HCT116 (cell line): ENCODE measurements at regions not wholly inside any gene's neighbourhood (a gene's known extent, or its start where the extent isn't known, plus 50 kb on each side); places are given as distances from the start of the nearest gene placed in this dataset.

ENCODE experiments used
- ATAC-seq: fragments of 200-7000 bp; cut with Tn5 transposase; 2 replicates; pipeline ENCODE4 v1.9.1; 2020; ENCODE audit warnings: mild to moderate bottlenecking, moderate library complexity
- BruUV-seq: library from RNA; stranded (reverse); fragments of 400-500 nt; replicated peaks from 2 replicates; lab custom pipeline; 2021; lab: Mats Ljungman, UMichigan
- CTCF ChIA-PET: fragments of 300-600 bp; sonication (Branson Sonifier 250); formaldehyde crosslinking; loops from one replicate; lab custom pipeline; 2021; ENCODE audit warnings: antibody characterized with exemption; lab: Charles Lee
- POLR2A ChIA-PET: fragments of 300-600, 350-600 bp; sonication (Branson Sonifier 250); formaldehyde crosslinking; loops from one replicate; lab custom pipeline; 2021; ENCODE audit warnings: antibody characterized with exemption; lab: Charles Lee
- RAD21 ChIA-PET, 2 experiments: fragments of 300-600 bp; sonication (Branson Sonifier 250); formaldehyde crosslinking; loops; one replicate each; lab custom pipeline; 2023; ENCODE audit warnings: low total read pairs in 2 of 2; ENCODE audit not compliant: uncharacterized antibody in 2 of 2, unreplicated experiment in 2 of 2, low non-redundant PET in 1 of 2; lab: Charles Lee
- DNase-seq: peaks from one replicate; pipeline ENCODE4 v3.0.0-alpha.2; 2010; ENCODE audit warnings: low read depth, low spot score
- H2AFZ ChIP-seq: fragments of 200-600 bp; shearing (Covaris generic), sonication (generic); 2 replicates; pipeline ENCODE4 v1.6.1; 2017; ENCODE audit warnings: low read depth, mixed run types, mixed read lengths, antibody characterized with exemption, low read length; ENCODE audit not compliant: poor library complexity, severe bottlenecking
- H3K27ac ChIP-seq: 2 replicates; pipeline ENCODE4 v1.5.1; 2012; ENCODE audit warnings: low read depth, low read length
- H3K27me3 ChIP-seq: fragments of 200-600 bp; sonication (generic); 2 replicates; pipeline ENCODE4 v1.6.1; 2016; ENCODE audit warnings: mixed run types, low read length, mixed read lengths; ENCODE audit not compliant: insufficient read depth
- H3K36me3 ChIP-seq, 2 experiments: fragments of 200-500 bp in 1 of 2; fragments of 200-600 bp in 1 of 2; sonication (Bioruptor generic) in 1 of 2; sonication (generic) in 1 of 2; 2 replicates each; pipeline versions ENCODE4 v1.5.1 to v1.6.1; 2014 to 2016; ENCODE audit warnings: low read length in 2 of 2, inconsistent platforms in 1 of 2, mixed read lengths in 1 of 2, mixed run types in 1 of 2; ENCODE audit not compliant: insufficient read depth in 2 of 2, control insufficient read depth in 1 of 2
- H3K4me1 ChIP-seq, 2 experiments: fragments of 200-600 bp in 1 of 2; sonication (generic) in 1 of 2; 2 replicates each; pipeline versions ENCODE4 v1.5.1 to v1.6.1; 2012 to 2017; ENCODE audit warnings: low read length in 2 of 2, inconsistent platforms in 1 of 2, mild to moderate bottlenecking in 1 of 2, mixed read lengths in 1 of 2, mixed run types in 1 of 2, moderate library complexity in 1 of 2; ENCODE audit not compliant: insufficient read depth in 2 of 2, control insufficient read depth in 1 of 2
- H3K4me2 ChIP-seq: fragments of 200-600 bp; sonication (generic); 2 replicates; pipeline ENCODE4 v1.6.1; 2017; ENCODE audit warnings: mixed run types, low read length, mixed read lengths
- H3K4me3 ChIP-seq, 2 experiments: fragments of 200-600 bp in 1 of 2; sonication (generic) in 1 of 2; replicated peaks in 1 of 2; 2 replicates each; pipeline ENCODE4 v1.5.1; 2011 to 2016; ENCODE audit warnings: low read length in 2 of 2, control low read depth in 1 of 2, low read depth in 1 of 2, mild to moderate bottlenecking in 1 of 2, mixed read lengths in 1 of 2, mixed run types in 1 of 2
- H3K79me2 ChIP-seq: fragments of 200-600 bp; sonication (generic); 2 replicates; pipeline ENCODE4 v1.6.1; 2017; ENCODE audit warnings: mild to moderate bottlenecking, mixed run types, low read length, moderate library complexity, mixed read lengths; ENCODE audit not compliant: insufficient read depth
- H3K9ac ChIP-seq: fragments of 200-600 bp; sonication (generic); 2 replicates; pipeline ENCODE4 v1.6.1; 2016; ENCODE audit warnings: low read length, mixed read lengths
- H3K9me2 ChIP-seq: fragments of 200-600 bp; sonication (generic), shearing (Covaris generic); 2 replicates; pipeline ENCODE4 v1.6.1; 2017; ENCODE audit warnings: mixed run types, mild to moderate bottlenecking, moderate library complexity; ENCODE audit not compliant: insufficient read depth
- H3K9me3 ChIP-seq, 2 experiments: fragments of 200-500 bp in 1 of 2; fragments of 200-600 bp in 1 of 2; sonication (Bioruptor generic) in 1 of 2; sonication (generic) in 1 of 2; 2 replicates each; pipeline ENCODE4 v1.6.1; 2014 to 2017; ENCODE audit warnings: low read length in 2 of 2, mixed read lengths in 2 of 2, inconsistent platforms in 1 of 2, low read depth in 1 of 2, mild to moderate bottlenecking in 1 of 2, mixed run types in 1 of 2, moderate library complexity in 1 of 2; ENCODE audit not compliant: control insufficient read depth in 1 of 2, insufficient read depth in 1 of 2
- H4K20me1 ChIP-seq: fragments of 200-600 bp; sonication (generic), shearing (Covaris generic); 2 replicates; pipeline ENCODE4 v1.6.1; 2017; ENCODE audit warnings: mixed run types, mild to moderate bottlenecking, moderate library complexity; ENCODE audit not compliant: insufficient read depth
- EGR1 ChIP-seq: IDR thresholded peaks from 2 replicates; pipeline ENCODE4 v1.6.1; 2012; ENCODE audit warnings: low read depth
- ELF1 ChIP-seq: IDR thresholded peaks from 2 replicates; pipeline ENCODE4 v1.6.1; 2012; ENCODE audit warnings: low read depth, borderline replicate concordance
- EZH2 ChIP-seq: fragments of 200-600 bp; sonication (generic); IDR thresholded peaks from 2 replicates; pipeline ENCODE4 v1.6.1; 2017; ENCODE audit warnings: antibody characterized with exemption, mixed run types
- FOSL1 ChIP-seq: IDR thresholded peaks from 2 replicates; pipeline ENCODE4 v1.6.1; 2012; ENCODE audit warnings: low read depth
- POLR2A ChIP-seq: IDR thresholded peaks from 2 replicates; pipeline ENCODE4 v1.7.0; 2011; ENCODE audit warnings: borderline replicate concordance; ENCODE audit not compliant: insufficient read depth, insufficient read length; ENCODE audit errors: extremely low read depth
- POLR2AphosphoS5 ChIP-seq: IDR thresholded peaks from 2 replicates; pipeline ENCODE4 v1.6.1; 2011; ENCODE audit warnings: mild to moderate bottlenecking, low read depth, low read length, moderate library complexity
- SRF ChIP-seq: IDR thresholded peaks from 2 replicates; pipeline ENCODE4 v1.6.1; 2012; ENCODE audit warnings: low read depth
- ZFX ChIP-seq: fragments of 450-650 bp; IDR thresholded peaks from 2 replicates; pipeline ENCODE4 v1.6.1; 2017
- intact Hi-C: fragments of 100-400 bp; cut with micrococcal nuclease; formaldehyde crosslinking; loops from 2 replicates; pipeline ENCODE4 v1.10.0; 2022
- TF ChIP-seq, protein P1 (sequence below): IDR thresholded peaks from 2 replicates; pipeline ENCODE4 v1.6.1; 2012
- TF ChIP-seq, protein P2 (sequence below): IDR thresholded peaks from 2 replicates; pipeline ENCODE4 v1.6.1; 2012
- TF ChIP-seq, protein P3 (sequence below): IDR thresholded peaks from 2 replicates; pipeline ENCODE4 v1.6.1; 2011; ENCODE audit warnings: mild to moderate bottlenecking, low read length, moderate library complexity; ENCODE audit not compliant: insufficient replicate concordance; ENCODE audit errors: extremely low read depth

DNA sequence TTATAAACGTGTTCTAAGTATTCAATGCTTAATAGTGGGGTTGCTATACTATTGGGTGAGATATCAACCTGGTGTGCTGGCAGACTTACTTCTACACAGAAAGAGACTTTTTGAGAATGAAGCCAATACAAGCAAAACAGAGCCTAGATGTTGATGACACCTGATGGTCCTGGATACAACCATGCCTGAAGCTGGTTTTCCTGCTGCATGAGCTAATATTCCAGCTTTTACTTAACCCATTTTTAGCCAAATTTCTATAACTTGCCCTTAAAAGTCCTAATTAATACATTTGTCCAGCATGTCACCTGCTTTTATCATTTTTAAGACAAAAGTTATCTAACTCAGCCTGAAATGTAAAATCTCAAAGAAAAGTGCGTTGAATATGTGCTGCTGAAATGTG, 86.2 kb downstream of the PFDN4 start:
- TF ChIP-seq POLR2AphosphoS5: no peak
- no peak for TF ChIP-seq FOSL1
- no peak for TF ChIP-seq ZFX
- TF ChIP-seq POLR2A: no peak
- TF ChIP-seq ELF1: no peak
- TF ChIP-seq, protein P1, sequence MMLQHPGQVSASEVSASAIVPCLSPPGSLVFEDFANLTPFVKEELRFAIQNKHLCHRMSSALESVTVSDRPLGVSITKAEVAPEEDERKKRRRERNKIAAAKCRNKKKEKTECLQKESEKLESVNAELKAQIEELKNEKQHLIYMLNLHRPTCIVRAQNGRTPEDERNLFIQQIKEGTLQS: no peak
- TF ChIP-seq SRF: no peak
- TF ChIP-seq, protein P2, sequence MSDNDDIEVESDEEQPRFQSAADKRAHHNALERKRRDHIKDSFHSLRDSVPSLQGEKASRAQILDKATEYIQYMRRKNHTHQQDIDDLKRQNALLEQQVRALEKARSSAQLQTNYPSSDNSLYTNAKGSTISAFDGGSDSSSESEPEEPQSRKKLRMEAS: no peak
- TF ChIP-seq EGR1: no peak
- TF ChIP-seq, protein P3, sequence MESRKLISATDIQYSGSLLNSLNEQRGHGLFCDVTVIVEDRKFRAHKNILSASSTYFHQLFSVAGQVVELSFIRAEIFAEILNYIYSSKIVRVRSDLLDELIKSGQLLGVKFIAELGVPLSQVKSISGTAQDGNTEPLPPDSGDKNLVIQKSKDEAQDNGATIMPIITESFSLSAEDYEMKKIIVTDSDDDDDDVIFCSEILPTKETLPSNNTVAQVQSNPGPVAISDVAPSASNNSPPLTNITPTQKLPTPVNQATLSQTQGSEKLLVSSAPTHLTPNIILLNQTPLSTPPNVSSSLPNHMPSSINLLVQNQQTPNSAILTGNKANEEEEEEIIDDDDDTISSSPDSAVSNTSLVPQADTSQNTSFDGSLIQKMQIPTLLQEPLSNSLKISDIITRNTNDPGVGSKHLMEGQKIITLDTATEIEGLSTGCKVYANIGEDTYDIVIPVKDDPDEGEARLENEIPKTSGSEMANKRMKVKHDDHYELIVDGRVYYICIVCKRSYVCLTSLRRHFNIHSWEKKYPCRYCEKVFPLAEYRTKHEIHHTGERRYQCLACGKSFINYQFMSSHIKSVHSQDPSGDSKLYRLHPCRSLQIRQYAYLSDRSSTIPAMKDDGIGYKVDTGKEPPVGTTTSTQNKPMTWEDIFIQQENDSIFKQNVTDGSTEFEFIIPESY: no peak
- no peak for TF ChIP-seq EZH2
- TF ChIP-seq, all 23 proteins: peak for 0
- Histone ChIP-seq H3K27me3 (peaks cover 10% of the 10 kb centered on the region), H2AFZ (no peak overlapping the region), H3K4me2 (no peak overlapping the region), H4K20me1 (no peaks in the 10 kb centered on the region), H3K4me3 (no peak overlapping the region), H3K4me1 (peaks cover 3 to 9% of the 10 kb centered on the region in 2 experiments; a peak in 3 of 4 replicates), H3K79me2 (no peaks in the 10 kb centered on the region), H3K9ac (no peak overlapping the region), H3K27ac (no peak overlapping the region), H3K9me3 (no peaks in the 10 kb centered on the region), H3K36me3 (no peaks in the 10 kb centered on the region), H3K9me2 (no peaks in the 10 kb centered on the region)
- DNase-seq: no peak
- ChIA-PET RAD21 (no interaction called here), POLR2A (no interaction called here), CTCF (no interaction called here)
- no TSS peak for BruUV-seq
- intact Hi-C loops: no loop called here
- no peak for ATAC-seq
